ENCODE measurements at regions not wholly inside any gene's neighbourhood (a gene's known extent, or its start where the extent isn't known, plus 50 kb on each side); places are given as distances from the start of the nearest gene placed in this dataset.

GRCh38 chr11:105206633-105207032 lies 67.1 kb upstream of the CARD18 start:
- TF ChIP-seq EZH2 (IDR thresholded peaks at IDR 0.05; ENCODE audit: borderline replicate concordance, low read depth, low read length, severe bottlenecking) (no peak), CTCF (IDR thresholded peaks at IDR 0.05; ENCODE audit: borderline replicate concordance, extremely low read depth, low read length, poor library complexity, severe bottlenecking) (no peak)

Data from DND-41 (cell line).